B cell (primary cell): ENCODE measurements at regions not wholly inside any gene's neighbourhood (a gene's known extent, or its start where the extent isn't known, plus 50 kb on each side); places are given as distances from the start of the nearest gene placed in this dataset.

Experiments
- ATAC-seq: fragments of 200-7000 bp; cut with Tn5 transposase; one replicate; pipeline ENCODE4 v1.10.0; 2021; ENCODE audit warnings: low read depth, mild to moderate bottlenecking, moderate number of reproducible peaks, moderate library complexity
- CTCF ChIA-PET: fragments of 350-600 bp; sonication (Branson Sonifier 250); formaldehyde crosslinking; loops from one replicate; lab custom pipeline; 2021; ENCODE audit warnings: antibody characterized with exemption, inconsistent platforms; lab: Charles Lee
- POLR2A ChIA-PET: fragments of 350-600 bp; sonication (Branson Sonifier 250); formaldehyde crosslinking; loops from one replicate; lab custom pipeline; 2021; ENCODE audit warnings: antibody characterized with exemption; lab: Charles Lee
- DNase-seq: peaks from one replicate; pipeline ENCODE4 v3.0.0; 2013
- H2AFZ ChIP-seq: 2 replicates; pipeline ENCODE4 v1.6.1; 2012; ENCODE audit warnings: mild to moderate bottlenecking, low read depth, low read length; ENCODE audit not compliant: insufficient read depth, poor library complexity, severe bottlenecking
- H3K27ac ChIP-seq, 2 donors: 1 replicate in 1 of 2; 2 replicates in 1 of 2; pipeline ENCODE4 v1.5.1; 2012 to 2013; ENCODE audit warnings: low read length in 2 of 2, mild to moderate bottlenecking in 2 of 2, moderate library complexity in 1 of 2
- H3K27me3 ChIP-seq, 4 experiments: fragments of 200-600 bp in 1 of 4; sonication (generic) in 1 of 4; replicated peaks in 1 of 4; 1 replicate in 2 of 4; 2 replicates in 2 of 4; pipeline versions ENCODE4 v1.6.1 to v1.7.0; 2013 to 2016; ENCODE audit warnings: low read length in 3 of 4, mild to moderate bottlenecking in 2 of 4, mixed read lengths in 1 of 4, moderate library complexity in 1 of 4; ENCODE audit not compliant: insufficient read depth in 4 of 4, control insufficient read depth in 3 of 4; ENCODE audit errors: control extremely low read depth in 1 of 4
- H3K36me3 ChIP-seq, 2 experiments: replicated peaks in 1 of 2; 1 replicate in 1 of 2; 2 replicates in 1 of 2; pipeline versions ENCODE4 v1.6.1 to v1.7.1; 2013; ENCODE audit warnings: low read length in 1 of 2; ENCODE audit not compliant: insufficient read depth in 2 of 2, control insufficient read depth in 1 of 2; ENCODE audit errors: control extremely low read depth in 1 of 2, extremely low read depth in 1 of 2
- H3K4me1 ChIP-seq, 2 donors: fragments of 200-600 bp in 1 of 2; sonication (generic) in 1 of 2; 1 replicate in 1 of 2; 2 replicates in 1 of 2; pipeline versions ENCODE4 v1.5.1 to v1.6.1; 2013 to 2017; ENCODE audit warnings: low read length in 2 of 2; ENCODE audit not compliant: control insufficient read depth in 2 of 2, insufficient read depth in 2 of 2
- H3K4me2 ChIP-seq: replicated peaks from 2 replicates; pipeline ENCODE3; 2012; ENCODE audit warnings: mild to moderate bottlenecking, low read depth, low read length; ENCODE audit not compliant: poor library complexity, severe bottlenecking
- H3K4me3 ChIP-seq, 5 experiments: fragments of 200-600 bp in 1 of 5; sonication (generic) in 1 of 5; 1 replicate in 3 of 5; 2 replicates in 2 of 5; pipeline versions ENCODE4 v1.5.1 to v1.7.0; 2011 to 2016; ENCODE audit warnings: low read length in 4 of 5, mild to moderate bottlenecking in 4 of 5, low read depth in 2 of 5, control low read depth in 1 of 5, moderate library complexity in 1 of 5; ENCODE audit not compliant: insufficient read depth in 1 of 5; ENCODE audit errors: control extremely low read depth in 1 of 5, extremely low read depth in 1 of 5
- H3K79me2 ChIP-seq: fragments of 200-600 bp; sonication (generic); one replicate; pipeline ENCODE4 v1.6.0; 2016; ENCODE audit warnings: low read length; ENCODE audit not compliant: control insufficient read depth, insufficient read depth
- H3K9ac ChIP-seq: fragments of 200-600 bp; sonication (generic); 2 replicates; pipeline ENCODE4 v1.6.1; 2017; ENCODE audit warnings: mild to moderate bottlenecking, low read length, moderate library complexity
- H3K9me3 ChIP-seq, 3 donors: one replicate each; pipeline versions ENCODE4 v1.6.1 to v1.7.1; 2013; ENCODE audit warnings: low read length in 2 of 3; ENCODE audit not compliant: control insufficient read depth in 2 of 3, insufficient read depth in 1 of 3; ENCODE audit errors: control extremely low read depth in 1 of 3
- H4K20me1 ChIP-seq: 2 replicates; pipeline ENCODE4 v1.6.0; 2012; ENCODE audit warnings: mild to moderate bottlenecking, low read length; ENCODE audit not compliant: insufficient read depth, control insufficient read depth, poor library complexity, severe bottlenecking
- H3K27ac Mint-ChIP-seq: one replicate; pipeline ENCODE4 v1.8.0; 2021; ENCODE audit warnings: mixed read lengths
- H3K27me3 Mint-ChIP-seq: one replicate; pipeline ENCODE4 v1.8.0; 2021; ENCODE audit warnings: mixed read lengths
- H3K4me1 Mint-ChIP-seq: one replicate; pipeline ENCODE4 v1.8.0; 2021; ENCODE audit warnings: mixed read lengths
- H3K4me3 Mint-ChIP-seq: one replicate; pipeline ENCODE4 v1.8.0; 2021; ENCODE audit warnings: mixed read lengths
- H3K9me3 Mint-ChIP-seq: one replicate; pipeline ENCODE4 v1.8.0; 2022; ENCODE audit warnings: mixed read lengths; ENCODE audit not compliant: insufficient read depth
- CTCF ChIP-seq: fragments of 200-600 bp; IDR thresholded peaks from one replicate; pipeline ENCODE4 v1.8.0; 2022; ENCODE audit warnings: antibody characterized with exemption, mild to moderate bottlenecking
- EZH2 ChIP-seq: IDR thresholded peaks from 2 replicates; pipeline ENCODE4 v1.6.1; 2012; ENCODE audit warnings: borderline replicate concordance, low read depth, mild to moderate bottlenecking, moderate library complexity, low read length; ENCODE audit not compliant: insufficient read depth, poor library complexity, severe bottlenecking
- WGBS: methylation state at CpG from one replicate; pipeline ENCODE4 v1.1.5; 2013; ENCODE audit warnings: missing lambda C conversion rate; ENCODE audit not compliant: insufficient coverage; 5-methylcytosine and 5-hydroxymethylcytosine counted together
- intact Hi-C: fragments of 100-400 bp; cut with micrococcal nuclease; formaldehyde crosslinking; loops from one replicate; pipeline ENCODE4 v1.10.0; 2022

DNA sequence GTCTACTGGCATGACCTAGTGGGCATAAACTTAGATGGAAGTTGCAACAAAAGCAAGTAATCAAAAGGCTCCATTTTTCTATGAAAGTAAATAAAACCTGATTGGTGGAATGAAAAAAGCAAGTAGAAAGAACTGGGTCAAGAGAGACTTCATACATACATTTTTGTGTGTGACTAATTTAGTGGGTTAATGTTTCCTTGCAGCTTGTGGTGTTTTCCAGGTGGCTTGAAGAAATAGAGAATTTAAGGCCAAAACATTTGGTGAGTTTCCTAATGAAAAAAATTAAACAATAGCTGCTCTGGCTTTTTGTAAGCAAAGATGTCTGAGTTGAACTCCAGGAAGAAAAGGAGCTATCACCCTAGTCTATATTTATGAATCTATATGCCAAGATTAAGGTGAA, 71.0 kb downstream of the ZC3H11B start:
- POLR2A ChIA-PET = no interaction called here
- no peaks in the 10 kb centered on the region for H4K20me1 ChIP-seq
- no peak for ATAC-seq
- TF ChIP-seq CTCF (no peak), EZH2 (no peak)
- CTCF ChIA-PET = no interaction called here
- Mint-ChIP-seq H3K27ac (no peak overlapping the region), H3K4me1 (no peaks in the 10 kb centered on the region), H3K27me3 (no peaks in the 10 kb centered on the region), H3K9me3 (no peaks in the 10 kb centered on the region), H3K4me3 (no peak overlapping the region)
- H3K4me2 ChIP-seq = no peak overlapping the region
- intact Hi-C loops = no loop called here
- no peaks in the 10 kb centered on the region for H3K79me2 ChIP-seq
- H3K9me3 ChIP-seq = no peaks in the 10 kb centered on the region
- H3K36me3 ChIP-seq = no peaks in the 10 kb centered on the region
- DNase-seq = no peak
- H3K9ac ChIP-seq = no peak overlapping the region
- no peak overlapping the region for H3K4me3 ChIP-seq
- no peak overlapping the region for H2AFZ ChIP-seq
- H3K27me3 ChIP-seq = no peaks in the 10 kb centered on the region
- H3K27ac ChIP-seq = no peak overlapping the region
- no peaks in the 10 kb centered on the region for H3K4me1 ChIP-seq

DNA sequence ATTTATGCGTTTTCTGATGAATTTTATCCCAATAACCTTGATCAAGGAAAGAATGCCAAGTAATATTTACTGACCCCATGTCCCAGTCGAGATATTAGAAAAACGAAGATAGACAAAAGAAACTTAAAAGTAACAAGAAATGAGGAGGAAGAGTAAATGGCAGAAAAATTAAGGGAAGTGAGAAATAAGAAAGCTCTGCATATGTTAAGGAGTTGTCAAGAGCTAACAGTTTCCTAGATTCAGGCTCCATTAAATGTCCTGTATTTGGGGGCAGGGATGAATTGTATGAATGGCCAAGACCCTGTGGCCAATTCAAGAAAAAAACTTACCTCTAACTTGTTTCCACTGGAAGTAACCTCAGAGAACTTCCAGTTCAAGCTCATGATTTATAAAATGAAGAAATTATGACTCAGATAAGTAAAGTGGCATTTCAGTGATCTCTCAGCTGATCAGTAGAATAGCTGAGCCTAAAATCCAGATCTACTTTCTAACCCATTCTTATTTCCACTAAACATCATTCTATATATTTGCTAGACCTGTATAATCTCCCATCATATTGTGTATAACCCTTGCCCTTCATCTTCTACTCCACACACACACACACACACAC, 73.2 kb downstream of the ZC3H11B start:
- H3K4me2 ChIP-seq = no peak overlapping the region
- no peak overlapping the region for H2AFZ ChIP-seq
- H3K9me3 ChIP-seq = no peaks in the 10 kb centered on the region
- no peaks in the 10 kb centered on the region for H3K9me3 Mint-ChIP-seq
- H3K27ac Mint-ChIP-seq = no peak overlapping the region
- ChIA-PET CTCF (no interaction called here), POLR2A (no interaction called here)
- H3K36me3 ChIP-seq = no peaks in the 10 kb centered on the region
- H3K27me3 Mint-ChIP-seq = no peaks in the 10 kb centered on the region
- no peak overlapping the region for H3K4me3 Mint-ChIP-seq
- no peak overlapping the region for H3K4me3 ChIP-seq
- no peaks in the 10 kb centered on the region for H3K4me1 ChIP-seq
- no peak overlapping the region for H3K9ac ChIP-seq
- no peaks in the 10 kb centered on the region for H3K79me2 ChIP-seq
- H3K4me1 Mint-ChIP-seq = no peaks in the 10 kb centered on the region
- TF ChIP-seq CTCF = no peak
- no peak for TF ChIP-seq EZH2
- no peak for DNase-seq
- intact Hi-C loops = no loop called here
- H3K27me3 ChIP-seq = no peaks in the 10 kb centered on the region
- ATAC-seq = no peak
- H4K20me1 ChIP-seq = no peaks in the 10 kb centered on the region
- no peak overlapping the region for H3K27ac ChIP-seq
- WGBS = no CpG with 5 or more reads among the region's 3 CpGs
